Panc1 (cell line): ENCODE measurements at regions not wholly inside any gene's neighbourhood (a gene's known extent, or its start where the extent isn't known, plus 50 kb on each side); places are given as distances from the start of the nearest gene placed in this dataset.

ENCODE experiments used
- POLR2AphosphoS5 ChIP-seq: IDR thresholded peaks from 2 replicates; pipeline ENCODE4 v1.6.1; 2012; ENCODE audit warnings: mild to moderate bottlenecking, low read depth, low read length, moderate library complexity
- SIN3A ChIP-seq: IDR thresholded peaks from 2 replicates; pipeline ENCODE4 v1.6.1; 2012; ENCODE audit warnings: low read depth, mild to moderate bottlenecking, low read length, moderate library complexity, borderline replicate concordance; ENCODE audit not compliant: insufficient read depth
- TF ChIP-seq, protein P1 (sequence below): fragments of 450-650 bp; IDR thresholded peaks from 2 replicates; pipeline ENCODE4 v1.5.1; 2017; ENCODE audit warnings: mild to moderate bottlenecking
- TF ChIP-seq, protein P2 (sequence below), 2 experiments: IDR thresholded peaks; 2 replicates each; pipeline ENCODE4 v1.6.1; 2011 to 2012; ENCODE audit warnings: low read depth in 2 of 2, control low read depth in 1 of 2, low read length in 1 of 2, mild to moderate bottlenecking in 1 of 2, moderate library complexity in 1 of 2; ENCODE audit not compliant: insufficient read depth in 1 of 2

DNA sequence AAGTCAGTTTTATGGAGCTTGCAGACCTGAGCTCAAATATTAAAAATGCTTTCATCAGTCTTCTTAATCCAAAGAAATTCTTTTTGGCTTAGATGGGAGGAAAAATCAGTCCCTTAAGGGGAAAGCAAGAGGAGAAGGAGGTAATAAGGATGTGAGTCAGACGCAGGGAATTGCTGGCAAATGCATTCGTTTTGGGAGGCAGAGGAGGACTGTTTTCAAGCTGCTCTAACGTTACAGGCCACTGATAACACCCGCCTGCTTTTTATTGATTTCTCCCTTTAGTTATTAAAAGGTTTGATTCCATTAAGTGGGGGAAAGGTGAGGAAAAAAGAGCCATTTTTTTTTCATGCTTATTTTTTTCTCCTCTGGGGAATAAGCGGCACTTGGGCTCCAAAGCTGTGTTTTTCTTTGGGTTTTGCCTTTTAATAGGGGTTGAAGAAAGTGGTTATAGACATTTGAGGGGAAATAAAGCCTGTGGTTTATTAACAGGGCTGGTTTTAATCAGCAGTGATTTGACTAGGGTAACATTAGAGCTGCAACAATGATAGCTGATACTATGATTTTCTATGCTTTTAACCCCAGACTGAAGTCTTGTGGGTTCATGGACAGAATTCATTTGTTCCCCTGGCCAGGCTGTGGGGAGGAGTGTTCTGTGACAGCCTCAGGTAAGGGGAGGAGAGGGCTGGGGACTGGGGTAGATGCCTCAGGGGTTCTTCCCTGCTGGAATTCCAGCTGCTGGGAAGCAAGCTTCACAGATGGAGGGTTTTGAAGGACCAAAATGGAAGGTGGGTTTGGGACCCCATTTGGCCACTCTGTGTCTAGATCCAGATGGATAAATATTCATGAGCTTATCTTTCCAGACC, 225.2 kb downstream of the GAS1 start:
- TF ChIP-seq, protein P1, sequence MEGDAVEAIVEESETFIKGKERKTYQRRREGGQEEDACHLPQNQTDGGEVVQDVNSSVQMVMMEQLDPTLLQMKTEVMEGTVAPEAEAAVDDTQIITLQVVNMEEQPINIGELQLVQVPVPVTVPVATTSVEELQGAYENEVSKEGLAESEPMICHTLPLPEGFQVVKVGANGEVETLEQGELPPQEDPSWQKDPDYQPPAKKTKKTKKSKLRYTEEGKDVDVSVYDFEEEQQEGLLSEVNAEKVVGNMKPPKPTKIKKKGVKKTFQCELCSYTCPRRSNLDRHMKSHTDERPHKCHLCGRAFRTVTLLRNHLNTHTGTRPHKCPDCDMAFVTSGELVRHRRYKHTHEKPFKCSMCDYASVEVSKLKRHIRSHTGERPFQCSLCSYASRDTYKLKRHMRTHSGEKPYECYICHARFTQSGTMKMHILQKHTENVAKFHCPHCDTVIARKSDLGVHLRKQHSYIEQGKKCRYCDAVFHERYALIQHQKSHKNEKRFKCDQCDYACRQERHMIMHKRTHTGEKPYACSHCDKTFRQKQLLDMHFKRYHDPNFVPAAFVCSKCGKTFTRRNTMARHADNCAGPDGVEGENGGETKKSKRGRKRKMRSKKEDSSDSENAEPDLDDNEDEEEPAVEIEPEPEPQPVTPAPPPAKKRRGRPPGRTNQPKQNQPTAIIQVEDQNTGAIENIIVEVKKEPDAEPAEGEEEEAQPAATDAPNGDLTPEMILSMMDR: no peak
- TF ChIP-seq, protein P2, sequence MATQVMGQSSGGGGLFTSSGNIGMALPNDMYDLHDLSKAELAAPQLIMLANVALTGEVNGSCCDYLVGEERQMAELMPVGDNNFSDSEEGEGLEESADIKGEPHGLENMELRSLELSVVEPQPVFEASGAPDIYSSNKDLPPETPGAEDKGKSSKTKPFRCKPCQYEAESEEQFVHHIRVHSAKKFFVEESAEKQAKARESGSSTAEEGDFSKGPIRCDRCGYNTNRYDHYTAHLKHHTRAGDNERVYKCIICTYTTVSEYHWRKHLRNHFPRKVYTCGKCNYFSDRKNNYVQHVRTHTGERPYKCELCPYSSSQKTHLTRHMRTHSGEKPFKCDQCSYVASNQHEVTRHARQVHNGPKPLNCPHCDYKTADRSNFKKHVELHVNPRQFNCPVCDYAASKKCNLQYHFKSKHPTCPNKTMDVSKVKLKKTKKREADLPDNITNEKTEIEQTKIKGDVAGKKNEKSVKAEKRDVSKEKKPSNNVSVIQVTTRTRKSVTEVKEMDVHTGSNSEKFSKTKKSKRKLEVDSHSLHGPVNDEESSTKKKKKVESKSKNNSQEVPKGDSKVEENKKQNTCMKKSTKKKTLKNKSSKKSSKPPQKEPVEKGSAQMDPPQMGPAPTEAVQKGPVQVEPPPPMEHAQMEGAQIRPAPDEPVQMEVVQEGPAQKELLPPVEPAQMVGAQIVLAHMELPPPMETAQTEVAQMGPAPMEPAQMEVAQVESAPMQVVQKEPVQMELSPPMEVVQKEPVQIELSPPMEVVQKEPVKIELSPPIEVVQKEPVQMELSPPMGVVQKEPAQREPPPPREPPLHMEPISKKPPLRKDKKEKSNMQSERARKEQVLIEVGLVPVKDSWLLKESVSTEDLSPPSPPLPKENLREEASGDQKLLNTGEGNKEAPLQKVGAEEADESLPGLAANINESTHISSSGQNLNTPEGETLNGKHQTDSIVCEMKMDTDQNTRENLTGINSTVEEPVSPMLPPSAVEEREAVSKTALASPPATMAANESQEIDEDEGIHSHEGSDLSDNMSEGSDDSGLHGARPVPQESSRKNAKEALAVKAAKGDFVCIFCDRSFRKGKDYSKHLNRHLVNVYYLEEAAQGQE (IDR thresholded peaks at IDR 0.05; ENCODE audit: insufficient read depth in 1 of 2, low read depth in 2 of 2, low read length in 1 of 2): no peak
- TF ChIP-seq SIN3A (no peak), POLR2AphosphoS5 (no peak)
